ENCODE measurements at regions not wholly inside any gene's neighbourhood (a gene's known extent, or its start where the extent isn't known, plus 50 kb on each side); places are given as distances from the start of the nearest gene placed in this dataset.

DNA sequence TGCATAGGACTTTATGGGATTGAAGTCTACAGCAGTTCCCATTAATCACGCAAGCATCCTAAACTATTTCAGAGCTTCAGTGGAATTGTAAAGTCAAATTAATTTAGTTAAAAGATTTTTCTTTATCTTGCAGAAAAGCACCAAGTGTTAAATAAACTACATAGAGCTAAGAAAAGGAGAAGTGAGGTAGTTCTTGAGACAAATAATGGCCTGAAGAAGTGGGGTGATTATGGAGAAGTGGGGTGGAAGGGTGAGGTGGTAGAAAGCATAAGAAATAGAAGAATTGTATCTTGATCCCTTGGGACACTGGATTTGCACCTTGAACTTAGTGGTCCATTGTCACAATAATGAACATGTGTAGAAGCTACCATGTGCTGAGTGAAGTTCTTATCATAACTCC, 121.7 kb upstream of the LINC00305 start:
- Mint-ChIP-seq H3K4me3 (ENCODE audit: low read depth, unreplicated experiment) (no peak overlapping the region), H3K9me3 (ENCODE audit: low read depth, unreplicated experiment) (peaks cover 4% of the 10 kb centered on the region), H3K27ac (ENCODE audit: unreplicated experiment) (no peak overlapping the region), H3K36me3 (ENCODE audit: insufficient read depth, unreplicated experiment) (no peaks in the 10 kb centered on the region), H3K4me1 (ENCODE audit: low read depth, unreplicated experiment) (no peaks in the 10 kb centered on the region), H3K27me3 (ENCODE audit: unreplicated experiment) (no peaks in the 10 kb centered on the region)
- intact Hi-C loops (cut with micrococcal nuclease; ENCODE audit: unreplicated experiment): no loop called here
- no peak for DNase-seq
- TF ChIP-seq, protein P1, sequence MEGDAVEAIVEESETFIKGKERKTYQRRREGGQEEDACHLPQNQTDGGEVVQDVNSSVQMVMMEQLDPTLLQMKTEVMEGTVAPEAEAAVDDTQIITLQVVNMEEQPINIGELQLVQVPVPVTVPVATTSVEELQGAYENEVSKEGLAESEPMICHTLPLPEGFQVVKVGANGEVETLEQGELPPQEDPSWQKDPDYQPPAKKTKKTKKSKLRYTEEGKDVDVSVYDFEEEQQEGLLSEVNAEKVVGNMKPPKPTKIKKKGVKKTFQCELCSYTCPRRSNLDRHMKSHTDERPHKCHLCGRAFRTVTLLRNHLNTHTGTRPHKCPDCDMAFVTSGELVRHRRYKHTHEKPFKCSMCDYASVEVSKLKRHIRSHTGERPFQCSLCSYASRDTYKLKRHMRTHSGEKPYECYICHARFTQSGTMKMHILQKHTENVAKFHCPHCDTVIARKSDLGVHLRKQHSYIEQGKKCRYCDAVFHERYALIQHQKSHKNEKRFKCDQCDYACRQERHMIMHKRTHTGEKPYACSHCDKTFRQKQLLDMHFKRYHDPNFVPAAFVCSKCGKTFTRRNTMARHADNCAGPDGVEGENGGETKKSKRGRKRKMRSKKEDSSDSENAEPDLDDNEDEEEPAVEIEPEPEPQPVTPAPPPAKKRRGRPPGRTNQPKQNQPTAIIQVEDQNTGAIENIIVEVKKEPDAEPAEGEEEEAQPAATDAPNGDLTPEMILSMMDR (IDR thresholded peaks at IDR 0.05; ENCODE audit: unreplicated experiment): no peak
- BruUV-seq (replicated peaks): no TSS peak
- CTCF ChIA-PET: no interaction called here

DNA sequence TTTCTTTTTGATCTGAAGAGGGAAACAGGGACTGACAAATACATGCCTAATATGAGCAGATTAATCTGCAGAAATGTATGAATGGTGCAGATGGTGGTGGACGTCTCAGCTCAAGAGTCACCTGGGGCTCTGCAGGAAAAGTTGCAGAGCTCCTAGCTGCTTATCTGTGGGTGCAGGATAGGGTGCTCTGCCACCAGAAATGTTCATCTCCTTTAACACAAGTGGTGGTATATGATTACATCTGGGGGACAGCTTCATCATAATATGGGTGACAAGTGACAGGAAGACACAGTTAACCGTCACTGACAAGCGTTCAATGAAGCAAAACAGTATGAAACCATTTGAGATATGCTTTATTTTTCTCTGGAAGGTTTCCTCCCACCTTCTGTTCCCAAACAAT, 121.2 kb upstream of the LINC00305 start:
- CTCF ChIA-PET: no interaction called here
- Mint-ChIP-seq H3K36me3 (ENCODE audit: insufficient read depth, unreplicated experiment) (no peaks in the 10 kb centered on the region), H3K9me3 (ENCODE audit: low read depth, unreplicated experiment) (peaks cover 3% of the 10 kb centered on the region), H3K27ac (ENCODE audit: unreplicated experiment) (no peak overlapping the region), H3K4me1 (ENCODE audit: low read depth, unreplicated experiment) (no peaks in the 10 kb centered on the region), H3K4me3 (ENCODE audit: low read depth, unreplicated experiment) (no peak overlapping the region), H3K27me3 (ENCODE audit: unreplicated experiment) (no peaks in the 10 kb centered on the region)
- TF ChIP-seq, protein P1 (IDR thresholded peaks at IDR 0.05; ENCODE audit: unreplicated experiment): no peak
- intact Hi-C loops (cut with micrococcal nuclease; ENCODE audit: unreplicated experiment): no loop called here
- no peak for DNase-seq
- no TSS peak for BruUV-seq (replicated peaks)

DNA sequence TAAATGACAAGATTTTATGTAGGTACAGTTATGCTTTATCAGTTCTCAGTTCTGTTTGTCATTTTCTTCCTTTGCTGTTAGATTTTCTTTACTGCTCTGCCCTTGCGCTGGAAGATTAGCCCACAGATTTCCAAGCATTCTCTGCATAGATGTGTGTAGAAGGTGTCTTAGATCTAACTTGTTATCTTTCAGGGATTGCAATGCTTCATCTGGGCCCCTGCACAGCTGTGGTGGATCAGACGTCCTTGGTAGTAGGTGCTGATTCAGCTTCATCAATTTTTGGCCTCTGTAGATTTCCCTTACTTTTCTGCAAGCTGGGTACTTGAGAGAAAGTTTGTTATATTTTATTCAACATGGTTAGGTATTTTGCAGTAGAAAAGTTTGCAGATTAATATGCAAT, 115.3 kb upstream of the LINC00305 start:
- Mint-ChIP-seq H3K4me1 (ENCODE audit: low read depth, unreplicated experiment) (no peaks in the 10 kb centered on the region), H3K27ac (ENCODE audit: unreplicated experiment) (no peak overlapping the region), H3K9me3 (ENCODE audit: low read depth, unreplicated experiment) (no peaks in the 10 kb centered on the region), H3K4me3 (ENCODE audit: low read depth, unreplicated experiment) (no peak overlapping the region), H3K36me3 (ENCODE audit: insufficient read depth, unreplicated experiment) (no peaks in the 10 kb centered on the region), H3K27me3 (ENCODE audit: unreplicated experiment) (no peaks in the 10 kb centered on the region)
- intact Hi-C loops (cut with micrococcal nuclease; ENCODE audit: unreplicated experiment): no loop called here
- DNase-seq: no peak
- TF ChIP-seq, protein P1 (IDR thresholded peaks at IDR 0.05; ENCODE audit: unreplicated experiment): no peak
- CTCF ChIA-PET: no interaction called here
- no TSS peak for BruUV-seq (replicated peaks)

DNA sequence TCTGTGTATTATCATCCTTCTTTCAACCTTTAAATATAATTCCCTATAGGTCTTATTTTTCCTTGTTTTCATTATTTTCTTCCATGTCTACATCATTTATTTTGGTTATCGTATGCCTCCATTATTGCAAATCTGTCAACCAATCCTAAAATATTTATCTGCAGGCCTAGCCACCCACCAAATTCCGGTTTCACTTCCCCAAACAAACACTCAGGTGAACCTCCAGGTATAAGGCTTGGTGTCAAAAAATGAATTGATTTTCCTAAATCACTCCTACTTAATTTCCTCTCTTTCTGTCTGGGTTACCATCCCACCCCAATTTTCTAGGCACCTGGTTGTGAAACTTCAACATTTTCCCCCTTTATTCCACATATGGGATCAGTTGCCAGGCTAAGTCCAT, 111.9 kb upstream of the LINC00305 start:
- Mint-ChIP-seq H3K9me3 (ENCODE audit: low read depth, unreplicated experiment) (peaks cover 2% of the 10 kb centered on the region), H3K4me3 (ENCODE audit: low read depth, unreplicated experiment) (no peak overlapping the region), H3K4me1 (ENCODE audit: low read depth, unreplicated experiment) (no peaks in the 10 kb centered on the region), H3K27me3 (ENCODE audit: unreplicated experiment) (no peaks in the 10 kb centered on the region), H3K27ac (ENCODE audit: unreplicated experiment) (no peak overlapping the region), H3K36me3 (ENCODE audit: insufficient read depth, unreplicated experiment) (no peaks in the 10 kb centered on the region)
- CTCF ChIA-PET: no interaction called here
- intact Hi-C loops (cut with micrococcal nuclease; ENCODE audit: unreplicated experiment): no loop called here
- no TSS peak for BruUV-seq (replicated peaks)
- no peak for DNase-seq
- TF ChIP-seq, protein P1 (IDR thresholded peaks at IDR 0.05; ENCODE audit: unreplicated experiment): no peak

DNA sequence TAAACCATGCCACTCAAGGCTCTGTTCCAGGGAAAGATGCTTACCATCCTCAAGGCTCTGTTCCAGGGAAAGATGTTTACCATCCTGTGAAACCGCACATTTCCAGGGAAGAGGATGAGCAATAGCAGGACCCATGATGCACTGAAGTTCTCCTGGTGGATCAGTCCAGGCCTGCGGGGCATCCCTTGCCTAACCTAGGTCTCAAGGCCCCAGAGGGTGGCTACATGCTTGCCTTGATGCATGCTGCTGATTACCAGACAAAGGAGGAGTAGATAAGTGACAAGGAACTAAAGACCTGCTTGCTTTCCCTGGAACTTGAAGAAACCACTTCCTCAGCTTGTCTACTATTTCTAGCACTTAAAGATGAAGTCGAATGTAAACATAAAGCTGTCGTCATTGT, 111.0 kb upstream of the LINC00305 start:
- CTCF ChIA-PET: no interaction called here
- no peak for DNase-seq
- BruUV-seq (replicated peaks): no TSS peak
- Mint-ChIP-seq H3K4me1 (ENCODE audit: low read depth, unreplicated experiment) (no peaks in the 10 kb centered on the region), H3K9me3 (ENCODE audit: low read depth, unreplicated experiment) (peaks cover 4% of the 10 kb centered on the region), H3K4me3 (ENCODE audit: low read depth, unreplicated experiment) (no peak overlapping the region), H3K27me3 (ENCODE audit: unreplicated experiment) (no peaks in the 10 kb centered on the region), H3K27ac (ENCODE audit: unreplicated experiment) (no peak overlapping the region), H3K36me3 (ENCODE audit: insufficient read depth, unreplicated experiment) (no peaks in the 10 kb centered on the region)
- TF ChIP-seq, protein P1 (IDR thresholded peaks at IDR 0.05; ENCODE audit: unreplicated experiment): no peak
- intact Hi-C loops (cut with micrococcal nuclease; ENCODE audit: unreplicated experiment): no loop called here
